Caco-2 (cell line): ENCODE measurements at regions not wholly inside any gene's neighbourhood (a gene's known extent, or its start where the extent isn't known, plus 50 kb on each side); places are given as distances from the start of the nearest gene placed in this dataset.

Source experiments
- BruUV-seq: library from RNA; stranded (reverse); fragments of 400-500 nt; replicated peaks from 2 replicates; lab custom pipeline; 2021; lab: Mats Ljungman, UMichigan
- CTCF ChIA-PET: fragments of 300-600 bp; sonication (Branson Sonifier 250); formaldehyde crosslinking; loops from one replicate; lab custom pipeline; 2022; ENCODE audit warnings: antibody characterized with exemption; lab: Charles Lee
- POLR2A ChIA-PET: fragments of 300-600 bp; sonication (Branson Sonifier 250); formaldehyde crosslinking; loops from one replicate; lab custom pipeline; 2022; ENCODE audit warnings: antibody characterized with exemption; lab: Charles Lee
- DNase-seq, 2 experiments: peaks; one replicate each; pipeline versions ENCODE4 v3.0.0 to v3.0.0-alpha.2; 2020 to 2022
- H3K27me3 ChIP-seq: replicated peaks from 2 replicates; pipeline ENCODE4 v1.6.0; 2011; ENCODE audit warnings: low read length; ENCODE audit not compliant: control insufficient read depth, insufficient read depth
- H3K36me3 ChIP-seq: 2 replicates; pipeline ENCODE4 v1.5.1; 2011; ENCODE audit warnings: low read length; ENCODE audit not compliant: control insufficient read depth, insufficient read depth
- H3K4me1 ChIP-seq: fragments of 250-450 bp; sonication (Bioruptor Pico); 2 replicates; pipeline ENCODE4 v1.5.1; 2020; ENCODE audit warnings: mild to moderate bottlenecking
- H3K4me3 ChIP-seq: 2 replicates; pipeline ENCODE4 v1.5.1; 2011; ENCODE audit warnings: low read depth, mild to moderate bottlenecking, control low read depth, low read length
- H3K9me3 ChIP-seq: fragments of 250-450 bp; sonication (Bioruptor Pico); 2 replicates; pipeline ENCODE4 v1.5.1; 2020; ENCODE audit warnings: mild to moderate bottlenecking, moderate library complexity
- H3K27ac Mint-ChIP-seq: one replicate; pipeline ENCODE4 v1.8.0; 2022; ENCODE audit warnings: mixed read lengths; ENCODE audit not compliant: unreplicated experiment
- H3K27me3 Mint-ChIP-seq: one replicate; pipeline ENCODE4 v1.8.0; 2022; ENCODE audit warnings: mixed read lengths; ENCODE audit not compliant: insufficient read depth, unreplicated experiment
- H3K36me3 Mint-ChIP-seq: one replicate; pipeline ENCODE4 v1.8.0; 2022; ENCODE audit warnings: mild to moderate bottlenecking, mixed read lengths; ENCODE audit not compliant: insufficient read depth, unreplicated experiment
- H3K4me1 Mint-ChIP-seq: one replicate; pipeline ENCODE4 v1.8.0; 2022; ENCODE audit warnings: low read depth, mixed read lengths; ENCODE audit not compliant: unreplicated experiment
- H3K4me3 Mint-ChIP-seq: one replicate; pipeline ENCODE4 v1.8.0; 2022; ENCODE audit warnings: mild to moderate bottlenecking, moderate library complexity, mixed read lengths; ENCODE audit not compliant: unreplicated experiment
- H3K9me3 Mint-ChIP-seq: one replicate; pipeline ENCODE4 v1.8.0; 2022; ENCODE audit warnings: mixed read lengths; ENCODE audit not compliant: unreplicated experiment
- CTCF ChIP-seq, 2 experiments: fragments of 200-600 bp in 1 of 2; IDR thresholded peaks; 1 replicate in 1 of 2; 2 replicates in 1 of 2; pipeline versions ENCODE4 v1.5.1 to v1.8.0; 2011 to 2022; ENCODE audit warnings: antibody characterized with exemption in 1 of 2, control low read depth in 1 of 2, inconsistent platforms in 1 of 2, low read depth in 1 of 2, low read length in 1 of 2, mild to moderate bottlenecking in 1 of 2, moderate library complexity in 1 of 2; ENCODE audit not compliant: insufficient read depth in 1 of 2, severe bottlenecking in 1 of 2, unreplicated experiment in 1 of 2
- intact Hi-C: fragments of 100-400 bp; cut with micrococcal nuclease; formaldehyde crosslinking; loops from one replicate; pipeline ENCODE4 v1.10.0; 2022; ENCODE audit not compliant: unreplicated experiment

GRCh38 chr12:125269276-125269675 is 204.0 kb downstream of the AACS start:
- no peaks in the 10 kb centered on the region; the same call in 1 of the 2 replicates for H3K27me3 ChIP-seq
- Mint-ChIP-seq H3K4me1 (no peaks in the 10 kb centered on the region), H3K36me3 (no peaks in the 10 kb centered on the region), H3K9me3 (no peaks in the 10 kb centered on the region), H3K27ac (no peak overlapping the region), H3K4me3 (no peak overlapping the region), H3K27me3 (peaks cover 22% of the 10 kb centered on the region)
- TF ChIP-seq CTCF (IDR thresholded peaks at IDR 0.05; ENCODE audit: insufficient read depth in 1 of 2, low read depth in 1 of 2, low read length in 1 of 2, severe bottlenecking in 1 of 2, unreplicated experiment in 1 of 2) = no peak
- no peaks in the 10 kb centered on the region for H3K36me3 ChIP-seq
- POLR2A ChIA-PET = no interaction called here
- no TSS peak for BruUV-seq
- no peaks in the 10 kb centered on the region for H3K9me3 ChIP-seq
- intact Hi-C loops = no loop called here
- no peak overlapping the region for H3K4me3 ChIP-seq
- CTCF ChIA-PET = no interaction called here
- no peak for DNase-seq
- no peaks in the 10 kb centered on the region for H3K4me1 ChIP-seq

DNA sequence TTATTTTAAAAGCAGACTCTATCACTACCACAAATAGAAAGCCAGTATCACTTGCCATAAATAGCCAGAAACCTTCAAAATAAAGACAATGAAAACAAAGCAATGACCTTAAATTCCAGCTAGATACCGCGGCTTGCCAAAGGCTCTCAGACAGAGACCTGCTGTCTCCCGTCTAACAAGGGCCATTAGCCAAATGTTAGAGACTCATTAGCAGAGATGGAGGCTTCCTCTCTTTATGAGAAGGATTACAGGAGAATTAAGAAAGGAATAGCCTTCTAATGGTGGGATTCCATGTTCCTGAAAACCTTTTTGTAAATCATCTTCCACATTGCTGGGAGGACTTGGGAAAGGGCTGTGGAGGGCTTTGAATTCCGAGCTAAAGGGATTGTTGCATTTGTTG is 206.7 kb downstream of the AACS start:
- no peaks in the 10 kb centered on the region; the same call in 1 of the 2 replicates for H3K27me3 ChIP-seq
- no peak overlapping the region for H3K27ac Mint-ChIP-seq

GRCh38 chr12:125272383-125272933 is 207.2 kb downstream of the AACS start:
- Histone ChIP-seq H3K36me3 (no peaks in the 10 kb centered on the region), H3K27me3 (no peaks in the 10 kb centered on the region; the same call in 1 of the 2 replicates), H3K4me1 (no peaks in the 10 kb centered on the region), H3K4me3 (no peak overlapping the region), H3K9me3 (no peaks in the 10 kb centered on the region)
- no TSS peak for BruUV-seq
- Mint-ChIP-seq H3K36me3 (no peaks in the 10 kb centered on the region), H3K27me3 (peaks cover 28% of the 10 kb centered on the region), H3K4me1 (no peaks in the 10 kb centered on the region), H3K4me3 (no peak overlapping the region), H3K9me3 (no peaks in the 10 kb centered on the region), H3K27ac (no peak overlapping the region)
- no peak for TF ChIP-seq CTCF (IDR thresholded peaks at IDR 0.05; ENCODE audit: insufficient read depth in 1 of 2, low read depth in 1 of 2, low read length in 1 of 2, severe bottlenecking in 1 of 2, unreplicated experiment in 1 of 2)
- intact Hi-C loops = no loop called here
- ChIA-PET CTCF (no interaction called here), POLR2A (no interaction called here)
- DNase-seq = no peak

More for the DNA sequence above, 206.7 kb downstream of the AACS start:
- no peak overlapping the region for H3K4me3 Mint-ChIP-seq
- no peaks in the 10 kb centered on the region for H3K4me1 ChIP-seq
- H3K36me3 ChIP-seq = no peaks in the 10 kb centered on the region
- POLR2A ChIA-PET = no interaction called here
- CTCF ChIA-PET = no interaction called here
- no peaks in the 10 kb centered on the region for H3K36me3 Mint-ChIP-seq
- peaks cover 27% of the 10 kb centered on the region for H3K27me3 Mint-ChIP-seq
- no peaks in the 10 kb centered on the region for H3K4me1 Mint-ChIP-seq
- intact Hi-C loops = no loop called here
- H3K9me3 Mint-ChIP-seq = no peaks in the 10 kb centered on the region
- no peaks in the 10 kb centered on the region for H3K9me3 ChIP-seq
- no TSS peak for BruUV-seq
- no peak for DNase-seq
- TF ChIP-seq CTCF (IDR thresholded peaks at IDR 0.05; ENCODE audit: insufficient read depth in 1 of 2, low read depth in 1 of 2, low read length in 1 of 2, severe bottlenecking in 1 of 2, unreplicated experiment in 1 of 2) = no peak
- H3K4me3 ChIP-seq = no peak overlapping the region
